ENCODE measurements at regions not wholly inside any gene's neighbourhood (a gene's known extent, or its start where the extent isn't known, plus 50 kb on each side); places are given as distances from the start of the nearest gene placed in this dataset.

DNA sequence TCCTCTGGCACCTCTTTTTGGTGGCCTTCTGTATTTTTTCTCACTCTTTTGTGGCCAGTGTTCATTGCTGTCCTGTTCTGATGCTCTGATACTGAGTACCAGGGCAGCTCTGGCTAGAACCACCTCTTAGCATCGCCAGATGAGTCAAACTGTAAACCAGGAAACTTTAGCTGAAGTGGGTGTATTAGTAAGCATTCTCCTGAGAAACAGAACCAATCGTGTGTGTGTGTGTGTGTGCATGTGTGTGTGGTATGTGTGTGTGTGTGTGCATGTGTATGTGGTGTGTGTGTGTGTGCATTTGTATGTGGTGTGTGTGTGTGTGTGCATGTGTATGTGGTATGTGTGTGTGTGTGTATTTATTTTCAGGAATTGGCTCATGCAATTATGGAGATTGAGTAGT, 166.3 kb upstream of the SKOR2 start:
- no peak overlapping the region for H3K23ac ChIP-seq (ENCODE audit: low read depth, low read length)
- BruUV-seq (replicated peaks), result no TSS peak
- H3K27ac ChIP-seq (ENCODE audit: insufficient read depth, low read length), result no peak overlapping the region
- no peaks in the 10 kb centered on the region for H3K36me3 ChIP-seq (ENCODE audit: control insufficient read depth, insufficient read depth, low read length)
- TF ChIP-seq POLR2A (IDR thresholded peaks at IDR 0.05; ENCODE audit: low read depth, low read length) (no peak), NFE2L2 (IDR thresholded peaks at IDR 0.05; ENCODE audit: low read depth, low read length) (no peak), BHLHE40 (IDR thresholded peaks at IDR 0.05; ENCODE audit: low read depth, low read length) (no peak), MXI1 (IDR thresholded peaks at IDR 0.05; ENCODE audit: borderline replicate concordance, low read depth, low read length) (no peak), CEBPB (IDR thresholded peaks at IDR 0.05; ENCODE audit: low read depth, low read length) (no peak), MAZ (IDR thresholded peaks at IDR 0.05; ENCODE audit: borderline replicate concordance, low read depth, low read length) (no peak), CHD1 (IDR thresholded peaks at IDR 0.05; ENCODE audit: low read depth, low read length) (no peak), RFX5 (IDR thresholded peaks at IDR 0.05; ENCODE audit: low read depth, low read length) (no peak), RCOR1 (IDR thresholded peaks at IDR 0.05; ENCODE audit: insufficient replicate concordance, low read length) (no peak), MAFK (IDR thresholded peaks at IDR 0.05; ENCODE audit: low read depth, low read length) (no peak), SMC3 (IDR thresholded peaks at IDR 0.05; ENCODE audit: low read depth, low read length) (no peak), RAD21 (IDR thresholded peaks at IDR 0.05; ENCODE audit: low read length) (no peak)
- TF ChIP-seq, protein P1, sequence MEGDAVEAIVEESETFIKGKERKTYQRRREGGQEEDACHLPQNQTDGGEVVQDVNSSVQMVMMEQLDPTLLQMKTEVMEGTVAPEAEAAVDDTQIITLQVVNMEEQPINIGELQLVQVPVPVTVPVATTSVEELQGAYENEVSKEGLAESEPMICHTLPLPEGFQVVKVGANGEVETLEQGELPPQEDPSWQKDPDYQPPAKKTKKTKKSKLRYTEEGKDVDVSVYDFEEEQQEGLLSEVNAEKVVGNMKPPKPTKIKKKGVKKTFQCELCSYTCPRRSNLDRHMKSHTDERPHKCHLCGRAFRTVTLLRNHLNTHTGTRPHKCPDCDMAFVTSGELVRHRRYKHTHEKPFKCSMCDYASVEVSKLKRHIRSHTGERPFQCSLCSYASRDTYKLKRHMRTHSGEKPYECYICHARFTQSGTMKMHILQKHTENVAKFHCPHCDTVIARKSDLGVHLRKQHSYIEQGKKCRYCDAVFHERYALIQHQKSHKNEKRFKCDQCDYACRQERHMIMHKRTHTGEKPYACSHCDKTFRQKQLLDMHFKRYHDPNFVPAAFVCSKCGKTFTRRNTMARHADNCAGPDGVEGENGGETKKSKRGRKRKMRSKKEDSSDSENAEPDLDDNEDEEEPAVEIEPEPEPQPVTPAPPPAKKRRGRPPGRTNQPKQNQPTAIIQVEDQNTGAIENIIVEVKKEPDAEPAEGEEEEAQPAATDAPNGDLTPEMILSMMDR (conservative IDR thresholded peaks at IDR 0.05; ENCODE audit: low read depth, low read length), result no peak
- TF ChIP-seq, protein P2, sequence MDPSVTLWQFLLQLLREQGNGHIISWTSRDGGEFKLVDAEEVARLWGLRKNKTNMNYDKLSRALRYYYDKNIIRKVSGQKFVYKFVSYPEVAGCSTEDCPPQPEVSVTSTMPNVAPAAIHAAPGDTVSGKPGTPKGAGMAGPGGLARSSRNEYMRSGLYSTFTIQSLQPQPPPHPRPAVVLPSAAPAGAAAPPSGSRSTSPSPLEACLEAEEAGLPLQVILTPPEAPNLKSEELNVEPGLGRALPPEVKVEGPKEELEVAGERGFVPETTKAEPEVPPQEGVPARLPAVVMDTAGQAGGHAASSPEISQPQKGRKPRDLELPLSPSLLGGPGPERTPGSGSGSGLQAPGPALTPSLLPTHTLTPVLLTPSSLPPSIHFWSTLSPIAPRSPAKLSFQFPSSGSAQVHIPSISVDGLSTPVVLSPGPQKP (IDR thresholded peaks at IDR 0.05; ENCODE audit: borderline replicate concordance, low read depth, low read length), result no peak
- dilution Hi-C loops (cut with HindIII; ENCODE audit: low sequenced_read_pairs, unreplicated experiment), result no loop called here
- H3K9ac ChIP-seq (ENCODE audit: low read depth, low read length), result no peak overlapping the region
- H4K91ac ChIP-seq (ENCODE audit: insufficient read depth, low read depth, low read length), result no peak overlapping the region
- no peak overlapping the region for H2BK120ac ChIP-seq (ENCODE audit: low read depth, low read length)
- H3K18ac ChIP-seq (ENCODE audit: low read depth, low read length), result no peak overlapping the region
- no peak overlapping the region for H4K5ac ChIP-seq (ENCODE audit: low read depth, low read length)
- H2BK5ac ChIP-seq (ENCODE audit: low read depth, low read length, poor library complexity, severe bottlenecking), result peak overlapping the region; percentile 78
- intact Hi-C loops (cut with micrococcal nuclease), result no loop called here
- no peak for DNase-seq
- ChIA-PET CTCF (no interaction called here), POLR2A (ENCODE audit: unreplicated experiment) (no interaction called here)
- no peaks in the 10 kb centered on the region for H3K9me1 ChIP-seq (ENCODE audit: insufficient read depth, low read length)
- H3K4me2 ChIP-seq (ENCODE audit: low read depth, low read length), result no peak overlapping the region
- no peak overlapping the region for H2AK5ac ChIP-seq (ENCODE audit: low read depth, low read length)
- in situ Hi-C loops (cut with MboI; ENCODE audit: low sequenced_read_pairs), result no loop called here
- no peaks in the 10 kb centered on the region; the same call in none of the 2 replicates for H3K9me3 ChIP-seq (ENCODE audit: control insufficient read depth, insufficient read depth, low read length)
- H2BK15ac ChIP-seq (ENCODE audit: low read depth, low read length), result no peak overlapping the region
- H4K8ac ChIP-seq (ENCODE audit: low read depth in 2 of 2, low read length in 2 of 2), result no peak overlapping the region
- no peak overlapping the region for H3K14ac ChIP-seq (replicated peaks; ENCODE audit: low read depth, low read length)
- WGBS, 2 experiments (ENCODE audit: extremely low coverage in 2 of 2, insufficient read length in 1 of 2), result 40% methylated on average over 1 of the region's 2 CpGs; no CpG with 5 or more reads in 1 of the 2 experiments
- no peak overlapping the region for H2AFZ ChIP-seq (replicated peaks; ENCODE audit: low read length, poor library complexity)
- no peak overlapping the region for H2AK9ac ChIP-seq (replicated peaks; ENCODE audit: low read depth, low read length, poor library complexity)
- no peak overlapping the region for H3K4ac ChIP-seq (ENCODE audit: low read depth, low read length)
- H3K56ac ChIP-seq (ENCODE audit: extremely low read depth, insufficient read depth, low read length), result no peak overlapping the region
- no peaks in the 10 kb centered on the region for H3K4me1 ChIP-seq (ENCODE audit: control insufficient read depth, insufficient read depth, low read length)
- H3K4me3 ChIP-seq (ENCODE audit: insufficient read depth, low read depth, low read length), result no peak overlapping the region
- H4K20me1 ChIP-seq (ENCODE audit: insufficient read depth, low read length), result no peaks in the 10 kb centered on the region
- H3K27me3 ChIP-seq (ENCODE audit: control insufficient read depth, insufficient read depth, low read length), result no peaks in the 10 kb centered on the region
- H3K79me1 ChIP-seq (ENCODE audit: low read depth in 1 of 2, low read length in 2 of 2), result no peaks in the 10 kb centered on the region
- no peak overlapping the region for H2BK20ac ChIP-seq (ENCODE audit: low read depth, low read length)
- no peak for ATAC-seq (ENCODE audit: low read depth)
